Occipital lobe (tissue), 1 donor: ENCODE measurements at regions not wholly inside any gene's neighbourhood (a gene's known extent, or its start where the extent isn't known, plus 50 kb on each side); places are given as distances from the start of the nearest gene placed in this dataset.
A peak's percentile ranks its signal among the peaks of the same experiment; 100 is the strongest.

Experiments
- DNase-seq: peaks from one replicate; lab custom pipeline; 2025; lab: John Stamatoyannopoulos, UW

- DNase-seq: no peak
These were observed 189.2 kb upstream of the SLCO3A1 start for GRCh38 chr15:91664224-91664836.

- no peak for DNase-seq
These were observed 188.3 kb upstream of the SLCO3A1 start for GRCh38 chr15:91665212-91665611.

- DNase-seq: no peak
These were observed 185.1 kb upstream of the SLCO3A1 start for GRCh38 chr15:91668370-91668769.

- no peak for DNase-seq
These were observed 183.4 kb upstream of the SLCO3A1 start for GRCh38 chr15:91670108-91670507.

GRCh38 chr15:91678003-91678402 lies 175.5 kb upstream of the SLCO3A1 start:
- no peak for DNase-seq

- no peak for DNase-seq
These were observed 174.1 kb upstream of the SLCO3A1 start for GRCh38 chr15:91679447-91679846.

- DNase-seq: no peak
These were observed 168.1 kb upstream of the SLCO3A1 start for GRCh38 chr15:91685436-91685835.

- no peak for DNase-seq
These were observed 164.7 kb upstream of the SLCO3A1 start for GRCh38 chr15:91688811-91689210.

- no peak for DNase-seq
These were observed 164.1 kb upstream of the SLCO3A1 start for GRCh38 chr15:91689377-91689776.

- no peak for DNase-seq
These were observed 160.9 kb upstream of the SLCO3A1 start for GRCh38 chr15:91692596-91692995.

- DNase-seq: no peak
These were observed 159.2 kb upstream of the SLCO3A1 start for GRCh38 chr15:91694131-91694830.

- no peak for DNase-seq
These were observed 158.7 kb upstream of the SLCO3A1 start for GRCh38 chr15:91694831-91695210.

GRCh38 chr15:91695799-91696198 lies 157.7 kb upstream of the SLCO3A1 start:
- DNase-seq: no peak

- no peak for DNase-seq
These were observed 156.5 kb upstream of the SLCO3A1 start for GRCh38 chr15:91696981-91697380.

- no peak for DNase-seq
These were observed 155.3 kb upstream of the SLCO3A1 start for GRCh38 chr15:91698241-91698640.

GRCh38 chr15:91699741-91700140 lies 153.8 kb upstream of the SLCO3A1 start:
- no peak for DNase-seq

GRCh38 chr15:91703274-91703673 lies 150.2 kb upstream of the SLCO3A1 start:
- no peak for DNase-seq

GRCh38 chr15:91704343-91704742 lies 149.2 kb upstream of the SLCO3A1 start:
- DNase-seq: no peak

- peak; percentile 70 for DNase-seq
These were observed 147.0 kb upstream of the SLCO3A1 start for GRCh38 chr15:91706322-91707032.

GRCh38 chr15:91710080-91710698 lies 143.3 kb upstream of the SLCO3A1 start:
- DNase-seq: no peak

GRCh38 chr15:91711384-91712033 lies 142.0 kb upstream of the SLCO3A1 start:
- no peak for DNase-seq

GRCh38 chr15:91712286-91712685 lies 141.2 kb upstream of the SLCO3A1 start:
- DNase-seq: no peak
